ENCODE measurements at regions not wholly inside any gene's neighbourhood (a gene's known extent, or its start where the extent isn't known, plus 50 kb on each side); places are given as distances from the start of the nearest gene placed in this dataset. TPM values are rescaled to one million over a fixed set of nuclear protein-coding genes. Genes with fewer than 3 reads are reported as not detected.

DNA sequence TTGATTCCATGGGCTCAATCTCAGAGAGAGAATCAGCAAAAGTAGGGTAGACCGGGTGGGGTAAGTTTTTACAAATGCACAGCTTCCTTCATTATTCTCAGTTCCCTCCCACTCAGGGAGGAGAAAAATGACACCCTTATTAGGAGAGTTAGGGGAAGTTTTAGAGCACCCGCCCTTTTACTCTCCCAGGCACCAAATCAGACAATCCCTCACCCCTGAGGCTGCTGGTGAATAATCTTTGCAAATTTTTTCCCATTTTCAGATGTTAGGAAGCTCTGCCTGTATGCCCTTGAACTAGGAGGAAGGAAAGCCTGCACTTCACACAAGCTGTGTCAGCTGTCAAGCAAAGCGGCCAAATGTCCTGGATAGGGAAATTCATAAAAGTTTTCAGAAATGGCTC lies 834.9 kb downstream of the GRID1 start:
- DNase-seq (ENCODE audit: extremely low spot score) = no peak
- Histone ChIP-seq H3K36me3 (ENCODE audit: insufficient read depth) (peaks cover under 1% of the 10 kb centered on the region), H3K27ac (ENCODE audit: low read depth) (no peak overlapping the region), H3K4me1 (ENCODE audit: insufficient read depth) (no peaks in the 10 kb centered on the region), H3K4me3 (ENCODE audit: low read depth, low read length) (no peak overlapping the region)
- WGBS = 57% methylated on average over 3 of the region's 3 CpGs

DNA sequence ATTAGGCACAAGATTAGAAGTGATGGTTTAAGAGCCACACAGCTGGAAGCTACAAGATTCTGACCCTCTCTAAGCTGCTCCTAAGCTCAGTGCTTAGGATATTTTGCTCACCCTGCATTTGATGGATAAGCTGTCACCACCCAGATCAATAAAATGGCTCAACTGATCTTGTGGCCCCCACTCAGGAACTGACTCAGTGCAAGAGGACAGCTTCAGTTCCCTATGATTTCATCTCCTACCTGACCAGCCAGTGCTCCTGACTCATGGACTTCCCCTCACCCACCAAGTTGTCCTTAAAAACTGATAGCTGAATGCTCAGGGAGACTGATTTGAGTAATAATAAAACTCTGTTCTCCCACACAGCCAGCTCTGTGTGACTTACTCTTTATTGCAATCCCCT lies 833.8 kb downstream of the GRID1 start:
- Histone ChIP-seq H3K27ac (ENCODE audit: low read depth) (no peak overlapping the region), H3K36me3 (ENCODE audit: insufficient read depth) (peaks cover 1% of the 10 kb centered on the region), H3K4me1 (ENCODE audit: insufficient read depth) (no peaks in the 10 kb centered on the region), H3K4me3 (ENCODE audit: low read depth, low read length) (no peak overlapping the region)
- no peak for DNase-seq (ENCODE audit: extremely low spot score)

DNA sequence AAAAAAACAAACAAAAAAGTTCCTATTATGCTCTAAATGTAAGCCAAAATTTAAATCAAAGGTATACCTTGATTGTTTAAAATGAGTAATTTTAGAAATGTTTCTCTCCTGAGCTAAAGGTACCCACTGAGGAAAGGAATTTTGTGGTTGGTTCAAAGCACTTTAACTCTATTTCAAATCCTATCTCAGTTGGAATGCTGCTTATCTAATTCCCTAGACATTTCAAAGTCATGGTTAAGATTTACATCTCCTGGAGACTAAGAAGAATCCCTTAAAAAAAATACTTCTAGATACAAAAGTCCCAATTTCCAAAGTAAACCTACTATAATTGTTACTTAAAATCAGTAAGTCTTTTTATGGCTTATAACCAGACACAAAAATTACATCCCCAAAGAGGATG lies 830.7 kb downstream of the GRID1 start:
- H3K4me3 ChIP-seq (ENCODE audit: low read depth, low read length) = no peak overlapping the region
- peaks cover 1% of the 10 kb centered on the region for H3K36me3 ChIP-seq (ENCODE audit: insufficient read depth)
- H3K27ac ChIP-seq (ENCODE audit: low read depth) = no peak overlapping the region
- no peak for DNase-seq (ENCODE audit: extremely low spot score)
- H3K4me1 ChIP-seq (ENCODE audit: insufficient read depth) = no peaks in the 10 kb centered on the region

DNA sequence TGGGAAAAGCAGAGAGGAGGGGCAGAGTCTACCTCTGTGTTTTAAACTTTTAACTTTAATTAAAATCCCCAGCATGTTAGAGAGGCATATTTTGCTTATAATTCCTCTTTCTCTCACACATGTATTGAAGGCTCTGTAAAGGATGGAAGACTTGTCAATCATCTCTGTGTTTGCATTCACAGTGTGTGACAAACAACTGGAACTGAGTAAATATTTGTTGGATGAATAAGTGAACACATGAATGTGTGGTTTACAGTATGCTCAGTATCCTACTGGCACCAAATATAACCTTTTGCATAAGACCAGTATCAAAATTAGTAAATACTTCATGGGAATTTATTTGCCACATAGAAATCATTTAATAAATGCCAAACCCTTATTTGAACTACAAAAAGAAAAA lies 829.0 kb downstream of the GRID1 start:
- no peak overlapping the region for H3K4me3 ChIP-seq (ENCODE audit: low read depth, low read length)
- DNase-seq (ENCODE audit: extremely low spot score) = no peak
- peaks cover 1% of the 10 kb centered on the region for H3K36me3 ChIP-seq (ENCODE audit: insufficient read depth)
- no peaks in the 10 kb centered on the region for H3K4me1 ChIP-seq (ENCODE audit: insufficient read depth)
- no peak overlapping the region for H3K27ac ChIP-seq (ENCODE audit: low read depth)

DNA sequence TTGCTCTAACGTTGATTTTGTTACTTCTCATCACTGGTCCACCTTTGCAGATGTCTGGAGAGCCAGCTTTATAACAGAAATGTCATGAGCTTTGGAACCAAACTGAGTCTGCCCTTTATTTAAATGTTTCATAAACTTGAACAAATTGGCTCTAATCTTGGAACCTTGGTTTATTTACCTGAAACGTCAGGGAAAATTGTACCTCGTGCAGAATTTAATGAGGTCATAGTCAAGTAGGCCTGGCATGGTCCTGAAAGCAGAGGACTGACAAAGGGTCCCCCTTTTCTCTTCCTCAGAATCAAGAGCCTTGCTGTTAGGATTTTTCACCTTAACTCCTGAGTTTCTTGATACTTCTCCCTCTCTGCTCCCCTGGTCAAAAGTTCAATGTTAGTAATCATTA lies 828.0 kb downstream of the GRID1 start:
- Histone ChIP-seq H3K27ac (ENCODE audit: low read depth) (no peak overlapping the region), H3K4me3 (ENCODE audit: low read depth, low read length) (no peak overlapping the region), H3K4me1 (ENCODE audit: insufficient read depth) (no peaks in the 10 kb centered on the region), H3K36me3 (ENCODE audit: insufficient read depth) (peaks cover 1% of the 10 kb centered on the region)
- 53% methylated on average over 3 of the region's 3 CpGs for WGBS
- no peak for DNase-seq (ENCODE audit: extremely low spot score)

DNA sequence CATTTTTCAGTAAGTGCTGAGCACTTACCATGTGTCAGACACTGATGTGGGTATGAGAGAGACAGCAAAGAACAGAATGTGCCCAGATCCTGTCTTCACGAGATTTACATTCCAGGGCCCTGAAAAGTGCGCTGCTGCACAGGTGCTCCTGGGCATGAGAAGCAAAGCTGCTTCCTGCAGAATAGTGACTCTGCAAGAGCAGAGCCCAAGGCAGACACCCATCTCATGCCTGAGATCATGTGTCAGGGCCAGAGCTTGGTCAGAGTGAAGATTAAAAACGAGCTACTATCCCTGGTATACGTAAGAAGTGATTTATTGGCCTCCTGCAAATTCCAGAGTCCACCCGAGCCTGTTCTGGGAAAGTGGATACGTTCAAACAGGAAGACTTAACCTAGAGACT lies 824.4 kb downstream of the GRID1 start:
- H3K27ac ChIP-seq (ENCODE audit: low read depth) = no peak overlapping the region
- no peak for DNase-seq (ENCODE audit: extremely low spot score)
- no peak overlapping the region for H3K4me3 ChIP-seq (ENCODE audit: low read depth, low read length)
- WGBS = 34% methylated on average over 6 of the region's 6 CpGs
- no peaks in the 10 kb centered on the region for H3K36me3 ChIP-seq (ENCODE audit: insufficient read depth)
- no peaks in the 10 kb centered on the region for H3K4me1 ChIP-seq (ENCODE audit: insufficient read depth)

DNA sequence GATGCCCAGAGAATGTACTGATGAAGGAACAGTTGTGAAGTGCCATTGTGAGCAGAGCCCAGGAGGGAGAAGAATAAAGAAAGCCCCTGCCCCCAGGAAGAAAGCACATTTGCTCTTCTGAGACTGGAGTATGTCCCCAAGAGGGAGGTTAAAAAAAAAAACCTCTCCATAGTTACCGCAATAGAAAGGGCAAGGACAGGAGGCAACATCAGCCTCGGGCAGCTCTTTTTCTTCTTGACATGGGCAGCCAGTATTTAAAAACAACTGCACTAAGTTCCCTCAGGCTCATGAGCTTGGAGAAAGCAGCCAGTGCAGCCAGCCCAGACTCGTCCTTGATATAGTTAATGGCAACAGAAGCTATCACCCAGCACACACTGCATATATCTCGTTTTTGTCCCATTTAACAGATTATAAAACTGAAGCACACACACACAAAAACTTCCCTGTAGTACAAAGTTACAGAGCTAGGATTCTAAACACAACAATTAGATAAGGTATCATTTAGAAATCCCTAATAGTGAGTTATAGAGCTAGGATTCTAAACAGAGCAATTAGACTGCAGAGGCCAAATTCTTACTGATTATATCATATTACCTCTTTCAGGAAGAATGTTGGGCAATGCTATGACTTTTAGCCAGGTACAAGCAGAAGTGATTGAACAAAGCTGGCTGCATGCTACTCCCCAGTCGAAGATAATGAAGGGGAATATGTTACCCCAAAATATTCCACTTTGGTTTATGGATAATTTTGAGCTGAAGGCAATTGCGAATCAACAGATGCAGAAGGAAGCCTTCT lies 823.5 kb downstream of the GRID1 start:
- Histone ChIP-seq H3K4me3 (ENCODE audit: low read depth, low read length) (no peak overlapping the region), H3K27ac (ENCODE audit: low read depth) (no peak overlapping the region)
- 51% methylated on average over 6 of the region's 6 CpGs for WGBS

DNA sequence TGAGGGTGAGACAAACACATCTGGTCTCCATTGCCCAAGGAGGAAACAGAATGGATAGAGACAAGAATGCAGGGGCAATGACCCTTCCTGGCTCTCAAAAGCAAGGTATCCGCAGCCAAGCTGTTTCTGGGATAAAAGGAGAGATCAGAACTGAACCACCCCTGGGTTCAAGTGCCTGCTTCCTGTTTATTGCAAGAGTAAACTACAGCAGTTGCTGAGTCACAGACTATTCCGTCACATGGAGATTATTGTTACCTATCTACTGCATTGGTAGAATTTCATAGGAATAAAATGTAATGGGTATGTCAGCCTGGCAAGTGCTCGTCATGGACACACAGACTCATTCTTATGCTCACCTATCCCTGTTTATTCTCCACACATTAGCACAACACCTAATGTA lies 821.6 kb downstream of the GRID1 start:
- 58% methylated on average over 3 of the region's 3 CpGs for WGBS
- no peak overlapping the region for H3K4me3 ChIP-seq (ENCODE audit: low read depth, low read length)
- DNase-seq (ENCODE audit: extremely low spot score) = no peak
- no peak overlapping the region for H3K27ac ChIP-seq (ENCODE audit: low read depth)
- H3K36me3 ChIP-seq (ENCODE audit: insufficient read depth) = no peaks in the 10 kb centered on the region
- H3K4me1 ChIP-seq (ENCODE audit: insufficient read depth) = no peaks in the 10 kb centered on the region

More for the DNA sequence above, 823.5 kb downstream of the GRID1 start:
- no peaks in the 10 kb centered on the region for H3K4me1 ChIP-seq (ENCODE audit: insufficient read depth)
- H3K36me3 ChIP-seq (ENCODE audit: insufficient read depth) = no peaks in the 10 kb centered on the region
- DNase-seq (ENCODE audit: extremely low spot score) = no peak

DNA sequence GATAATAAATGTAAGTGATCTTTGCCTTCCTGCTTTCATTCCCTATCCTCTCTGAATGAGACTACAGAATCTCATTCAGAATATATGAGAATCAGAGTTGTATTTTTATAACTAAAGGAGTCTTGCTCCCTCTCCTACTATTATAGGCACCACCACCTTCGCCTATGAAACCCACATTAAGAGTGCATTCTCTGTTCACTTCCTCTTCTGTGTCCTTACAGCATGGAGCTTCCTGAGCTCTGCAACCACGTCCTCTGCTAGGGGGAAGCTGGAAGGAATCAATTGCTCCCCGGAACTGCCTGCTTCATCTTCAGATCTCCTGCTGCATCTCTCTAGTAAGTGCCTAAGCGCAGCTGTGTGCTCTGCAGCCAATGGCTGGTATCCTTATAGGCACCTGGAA lies 820.7 kb downstream of the GRID1 start:
- no peak overlapping the region for H3K27ac ChIP-seq (ENCODE audit: low read depth)
- H3K4me1 ChIP-seq (ENCODE audit: insufficient read depth) = no peaks in the 10 kb centered on the region
- DNase-seq (ENCODE audit: extremely low spot score) = no peak
- WGBS = 51% methylated on average over 4 of the region's 4 CpGs
- H3K36me3 ChIP-seq (ENCODE audit: insufficient read depth) = no peaks in the 10 kb centered on the region
- H3K4me3 ChIP-seq (ENCODE audit: low read depth, low read length) = no peak overlapping the region

DNA sequence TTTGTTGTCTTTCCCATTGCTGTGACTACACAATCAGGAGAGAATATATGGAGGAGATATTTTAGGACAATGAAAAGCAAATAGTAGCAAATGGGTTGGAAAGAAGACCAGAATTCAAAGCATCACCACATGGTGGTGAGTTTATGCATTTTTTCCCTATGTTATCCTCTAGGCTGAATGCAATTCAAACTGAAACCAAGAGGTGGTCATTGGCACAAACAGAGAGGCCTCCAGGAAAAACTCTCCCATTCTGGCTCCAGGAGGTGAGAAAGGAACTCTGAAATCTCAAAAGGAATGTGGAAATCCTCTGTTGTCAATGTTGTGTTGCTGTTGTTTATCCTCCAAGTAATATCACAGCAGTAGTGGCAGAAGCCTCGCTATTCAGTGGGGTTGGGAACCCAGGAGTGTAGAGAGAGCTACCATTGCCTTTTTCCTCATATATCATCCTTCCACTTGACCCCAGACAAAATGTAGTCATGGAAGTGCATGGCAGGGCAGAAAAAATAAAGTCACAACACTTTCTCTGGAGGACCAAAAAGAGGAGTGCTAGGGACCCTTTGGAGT lies 819.1 kb downstream of the GRID1 start:
- DNase-seq (ENCODE audit: extremely low spot score) = no peak
- 75% methylated on average over 1 of the region's 1 CpG for WGBS
- no peak overlapping the region for H3K4me3 ChIP-seq (ENCODE audit: low read depth, low read length)

DNA sequence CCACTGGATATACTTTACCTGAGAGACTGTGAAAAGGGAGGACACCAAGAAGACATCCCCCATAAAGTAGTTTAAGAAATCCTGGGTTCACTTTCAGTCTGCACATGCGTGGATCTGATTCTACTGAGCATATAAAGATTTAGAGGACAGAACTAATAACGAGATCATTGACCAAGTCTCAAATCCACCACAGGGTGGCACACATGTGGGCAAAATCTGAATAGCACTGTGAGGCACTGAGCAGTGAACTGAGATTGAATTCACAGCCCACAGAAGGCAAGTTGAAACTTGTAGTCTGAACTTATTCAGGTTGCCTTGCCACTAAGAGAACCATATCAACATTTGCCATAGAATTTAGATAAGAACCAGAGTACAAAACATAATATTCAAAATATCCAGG lies 818.6 kb downstream of the GRID1 start:
- peak; percentile 13 for DNase-seq (ENCODE audit: extremely low spot score)
- H3K27ac ChIP-seq (ENCODE audit: low read depth) = no peak overlapping the region
- no peaks in the 10 kb centered on the region for H3K36me3 ChIP-seq (ENCODE audit: insufficient read depth)
- no peaks in the 10 kb centered on the region for H3K4me1 ChIP-seq (ENCODE audit: insufficient read depth)
- WGBS = 34% methylated on average over 2 of the region's 2 CpGs
- no peak overlapping the region for H3K4me3 ChIP-seq (ENCODE audit: low read depth, low read length)

More for the DNA sequence above, 819.1 kb downstream of the GRID1 start:
- no peaks in the 10 kb centered on the region for H3K4me1 ChIP-seq (ENCODE audit: insufficient read depth)
- H3K36me3 ChIP-seq (ENCODE audit: insufficient read depth) = no peaks in the 10 kb centered on the region
- no peak overlapping the region for H3K27ac ChIP-seq (ENCODE audit: low read depth)

Small RNA genes in the stretch of these regions (small RNA-seq; reads per million reads assigned to genes)
- gene RNU6-325P = not detected

All from urinary bladder (tissue), 4 donors.